CD4-positive, alpha-beta T cell (primary cell): ENCODE measurements at regions not wholly inside any gene's neighbourhood (a gene's known extent, or its start where the extent isn't known, plus 50 kb on each side); places are given as distances from the start of the nearest gene placed in this dataset.

ENCODE experiments used
- ATAC-seq: fragments of 200-7000 bp; cut with Tn5 transposase; one replicate; pipeline ENCODE4 v1.10.0; 2022; ENCODE audit warnings: mild to moderate bottlenecking; ENCODE audit not compliant: poor library complexity
- CTCF ChIA-PET: fragments of 350-600 bp; sonication (Branson Sonifier 250); formaldehyde crosslinking; loops from one replicate; lab custom pipeline; 2021; ENCODE audit warnings: antibody characterized with exemption, inconsistent platforms; lab: Charles Lee
- POLR2A ChIA-PET: fragments of 350-600 bp; sonication (Branson Sonifier 250); formaldehyde crosslinking; loops from one replicate; lab custom pipeline; 2021; ENCODE audit warnings: antibody characterized with exemption, inconsistent platforms; lab: Charles Lee
- DNase-seq, 14 experiments: peaks; one replicate each; pipeline ENCODE4 v3.0.0-alpha.2; 2013 to 2020; ENCODE audit warnings: mixed read lengths in 2 of 14
- H3K27ac ChIP-seq, 2 donors: one replicate each; pipeline versions ENCODE4 v1.5.1 to v1.7.0; 2013; ENCODE audit warnings: low read length in 2 of 2, low read depth in 1 of 2, mild to moderate bottlenecking in 1 of 2
- H3K27me3 ChIP-seq, 2 experiments: 1 replicate in 1 of 2; 2 replicates in 1 of 2; pipeline versions ENCODE4 v1.6.1 to v1.7.0; 2013; ENCODE audit warnings: low read length in 2 of 2, control low read depth in 1 of 2, mild to moderate bottlenecking in 1 of 2, moderate library complexity in 1 of 2; ENCODE audit not compliant: insufficient read depth in 2 of 2, control insufficient read depth in 1 of 2
- H3K36me3 ChIP-seq: one replicate; pipeline ENCODE4 v1.6.1; 2013; ENCODE audit warnings: low read length, control low read depth; ENCODE audit not compliant: insufficient read depth
- H3K4me1 ChIP-seq: one replicate; pipeline ENCODE4 v1.6.1; 2013; ENCODE audit warnings: low read length, control low read depth; ENCODE audit not compliant: insufficient read depth
- H3K4me3 ChIP-seq: one replicate; pipeline ENCODE4 v1.5.1; 2013; ENCODE audit warnings: mild to moderate bottlenecking, low read length, moderate library complexity
- H3K9me3 ChIP-seq, 2 experiments: 1 replicate in 1 of 2; 2 replicates in 1 of 2; pipeline versions ENCODE4 v1.6.1 to v1.7.0; 2013; ENCODE audit warnings: low read length in 2 of 2, mild to moderate bottlenecking in 2 of 2, control low read depth in 1 of 2, moderate library complexity in 1 of 2; ENCODE audit not compliant: control insufficient read depth in 1 of 2, insufficient read depth in 1 of 2
- H3K27ac Mint-ChIP-seq: one replicate; pipeline ENCODE4 v1.8.0; 2020; ENCODE audit warnings: mixed read lengths
- H3K27me3 Mint-ChIP-seq: one replicate; pipeline ENCODE4 v1.8.0; 2021; ENCODE audit warnings: mixed read lengths
- H3K36me3 Mint-ChIP-seq: one replicate; pipeline ENCODE4 v1.8.0; 2021; ENCODE audit warnings: low read depth, mixed read lengths
- H3K4me1 Mint-ChIP-seq: one replicate; pipeline ENCODE4 v1.8.0; 2021; ENCODE audit warnings: low read depth, mixed read lengths
- H3K4me3 Mint-ChIP-seq: one replicate; pipeline ENCODE4 v1.8.0; 2020; ENCODE audit warnings: mild to moderate bottlenecking, mixed read lengths
- H3K9me3 Mint-ChIP-seq: one replicate; pipeline ENCODE4 v1.8.0; 2020; ENCODE audit warnings: mixed read lengths
- intact Hi-C, 2 experiments: fragments of 100-400 bp; cut with DNase I in 1 of 2; cut with micrococcal nuclease in 1 of 2; formaldehyde crosslinking; loops; one replicate each; pipeline versions ENCODE4 v1.15.1 to v1.9.0; 2023 to 2025; cut with DNase I, micrococcal nuclease
- TF ChIP-seq, protein P1 (sequence below): fragments of 200-600 bp; IDR thresholded peaks from one replicate; pipeline ENCODE4 v1.8.0; 2022; ENCODE audit warnings: antibody characterized with exemption, mild to moderate bottlenecking

DNA sequence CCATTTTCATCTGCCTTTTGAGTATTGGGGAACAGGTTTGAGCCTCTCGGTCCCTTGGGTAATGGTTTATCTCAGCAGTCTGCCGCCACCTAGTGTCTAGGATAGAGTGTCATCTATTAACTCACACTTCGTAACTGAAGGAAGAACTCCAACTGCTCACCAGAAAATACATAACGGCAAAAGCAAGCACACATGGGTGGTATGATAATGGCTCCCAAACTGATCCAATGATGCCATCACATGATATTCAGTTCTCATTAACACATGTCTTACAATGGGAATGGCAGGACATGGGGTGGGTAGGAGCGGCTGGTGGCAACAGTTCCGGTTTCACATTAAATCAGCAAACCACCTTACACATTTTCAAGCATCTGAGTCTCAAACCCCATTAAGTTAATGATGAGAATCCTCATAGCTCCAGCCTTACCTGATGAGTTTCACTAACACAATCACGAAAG, 110.7 kb upstream of the PHACTR1 start:
- intact Hi-C loops, result loop anchor here (1.0 to 5.0 kb wide), 3 partner anchors 369 to 951 kb away; no protein-coding TSS in a partner anchor
- no peaks in the 10 kb centered on the region for H3K4me1 ChIP-seq
- H3K27ac Mint-ChIP-seq, result no peak overlapping the region
- DNase-seq, result peak in 7 of 14 experiments; percentile 3 to 63 (median 34)
- H3K27ac ChIP-seq, result no peak overlapping the region
- H3K27me3 ChIP-seq, result peaks cover 0 to 9% of the 10 kb centered on the region in 2 experiments
- TF ChIP-seq, protein P1, sequence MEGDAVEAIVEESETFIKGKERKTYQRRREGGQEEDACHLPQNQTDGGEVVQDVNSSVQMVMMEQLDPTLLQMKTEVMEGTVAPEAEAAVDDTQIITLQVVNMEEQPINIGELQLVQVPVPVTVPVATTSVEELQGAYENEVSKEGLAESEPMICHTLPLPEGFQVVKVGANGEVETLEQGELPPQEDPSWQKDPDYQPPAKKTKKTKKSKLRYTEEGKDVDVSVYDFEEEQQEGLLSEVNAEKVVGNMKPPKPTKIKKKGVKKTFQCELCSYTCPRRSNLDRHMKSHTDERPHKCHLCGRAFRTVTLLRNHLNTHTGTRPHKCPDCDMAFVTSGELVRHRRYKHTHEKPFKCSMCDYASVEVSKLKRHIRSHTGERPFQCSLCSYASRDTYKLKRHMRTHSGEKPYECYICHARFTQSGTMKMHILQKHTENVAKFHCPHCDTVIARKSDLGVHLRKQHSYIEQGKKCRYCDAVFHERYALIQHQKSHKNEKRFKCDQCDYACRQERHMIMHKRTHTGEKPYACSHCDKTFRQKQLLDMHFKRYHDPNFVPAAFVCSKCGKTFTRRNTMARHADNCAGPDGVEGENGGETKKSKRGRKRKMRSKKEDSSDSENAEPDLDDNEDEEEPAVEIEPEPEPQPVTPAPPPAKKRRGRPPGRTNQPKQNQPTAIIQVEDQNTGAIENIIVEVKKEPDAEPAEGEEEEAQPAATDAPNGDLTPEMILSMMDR, result peak; percentile 50
- CTCF ChIA-PET, result interaction anchor here (1.2 kb wide), 1 partner anchor 950 kb away, joined by 3 read pairs; no protein-coding TSS in a partner anchor
- no peak overlapping the region for H3K4me3 Mint-ChIP-seq
- H3K4me3 ChIP-seq, result no peak overlapping the region
- H3K4me1 Mint-ChIP-seq, result no peaks in the 10 kb centered on the region
- ATAC-seq, result no peak
- H3K36me3 ChIP-seq, result no peaks in the 10 kb centered on the region
- no peaks in the 10 kb centered on the region for H3K9me3 ChIP-seq
- peaks cover 27% of the 10 kb centered on the region for H3K27me3 Mint-ChIP-seq
- no peaks in the 10 kb centered on the region for H3K36me3 Mint-ChIP-seq
- H3K9me3 Mint-ChIP-seq, result no peaks in the 10 kb centered on the region
- POLR2A ChIA-PET, result no interaction called here

DNA sequence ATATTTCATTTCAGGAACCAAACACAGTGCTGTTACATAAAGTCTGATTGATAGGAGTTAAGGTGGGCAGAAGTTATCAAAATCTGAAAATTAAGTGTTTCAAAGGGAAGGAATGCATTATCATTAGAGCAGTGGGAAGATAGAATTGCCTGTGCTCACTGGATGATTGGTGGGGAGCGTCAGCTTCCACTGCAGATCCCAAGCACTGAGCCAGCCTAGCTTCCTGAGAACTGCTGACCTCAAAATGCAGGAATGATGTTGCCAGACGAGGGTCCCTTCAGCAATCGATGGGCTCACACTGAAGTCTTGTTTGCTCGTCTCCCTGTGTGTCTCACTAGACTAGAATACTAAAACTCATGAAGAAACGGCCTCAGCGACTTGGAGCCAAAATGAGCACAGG, 110.0 kb upstream of the PHACTR1 start:
- ChIA-PET CTCF (no interaction called here), POLR2A (no interaction called here)
- no peak overlapping the region for H3K4me3 ChIP-seq
- TF ChIP-seq, protein P1, result no peak
- H3K27ac Mint-ChIP-seq, result no peak overlapping the region
- DNase-seq, result no peak
- H3K4me3 Mint-ChIP-seq, result no peak overlapping the region
- H3K4me1 ChIP-seq, result no peaks in the 10 kb centered on the region
- H3K27ac ChIP-seq, result no peak overlapping the region
- peaks cover 32% of the 10 kb centered on the region for H3K27me3 Mint-ChIP-seq
- H3K36me3 ChIP-seq, result no peaks in the 10 kb centered on the region
- intact Hi-C loops, result loop anchor here in 1 of 2 experiments (5.0 kb wide), 1 partner anchor 369 kb away; no protein-coding TSS in a partner anchor
- no peak for ATAC-seq
- no peaks in the 10 kb centered on the region for H3K36me3 Mint-ChIP-seq
- H3K4me1 Mint-ChIP-seq, result no peaks in the 10 kb centered on the region
- H3K27me3 ChIP-seq, result peaks cover 0 to 10% of the 10 kb centered on the region in 2 experiments
- H3K9me3 Mint-ChIP-seq, result no peaks in the 10 kb centered on the region
- H3K9me3 ChIP-seq, result no peaks in the 10 kb centered on the region

DNA sequence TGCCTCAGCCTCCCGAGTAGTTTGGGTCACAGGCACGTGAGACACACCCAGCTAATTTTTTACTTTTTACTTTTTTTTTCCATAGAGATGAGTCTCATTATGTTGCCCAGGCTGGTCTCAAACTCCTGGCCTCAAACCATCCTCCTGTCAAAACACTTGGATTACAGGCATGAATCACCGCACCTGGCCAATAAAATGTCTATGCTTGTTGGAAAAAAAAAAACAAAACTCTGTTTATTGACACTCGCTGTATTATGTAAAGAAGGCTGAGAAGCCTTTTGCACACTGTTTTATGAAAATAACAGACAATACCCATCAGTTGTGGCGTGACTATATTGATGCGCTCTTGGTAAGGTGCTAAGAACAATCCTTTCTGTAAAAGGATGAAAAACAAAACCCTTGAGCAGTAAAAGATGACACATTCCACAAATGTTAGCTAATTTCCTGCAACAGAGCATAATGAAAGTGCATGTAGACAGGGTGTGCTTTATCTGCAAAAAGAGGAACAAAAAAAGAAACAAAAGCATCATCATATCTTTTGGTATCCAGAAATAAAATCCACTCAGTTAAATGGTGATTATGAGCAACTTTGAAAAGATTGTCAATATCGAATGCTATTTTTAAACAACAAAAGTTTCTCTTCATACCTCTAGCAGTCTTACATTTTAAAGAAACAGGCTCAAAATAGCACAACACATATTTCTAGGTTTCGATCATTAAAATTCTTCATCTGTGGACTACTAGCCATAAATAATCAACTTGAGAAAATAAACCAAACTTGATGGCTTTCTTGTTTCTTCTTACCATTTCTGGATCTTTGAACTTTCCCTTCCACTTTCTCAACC, 108.3 kb upstream of the PHACTR1 start:
- Histone ChIP-seq H3K4me3 (no peak overlapping the region), H3K36me3 (no peaks in the 10 kb centered on the region), H3K9me3 (no peaks in the 10 kb centered on the region), H3K4me1 (no peaks in the 10 kb centered on the region), H3K27ac (no peak overlapping the region), H3K27me3 (peaks cover 3 to 8% of the 10 kb centered on the region in 2 experiments)
- ChIA-PET POLR2A (no interaction called here), CTCF (no interaction called here)
- Mint-ChIP-seq H3K36me3 (no peaks in the 10 kb centered on the region), H3K4me1 (no peaks in the 10 kb centered on the region), H3K4me3 (no peak overlapping the region), H3K9me3 (no peaks in the 10 kb centered on the region), H3K27ac (no peak overlapping the region), H3K27me3 (peaks cover 33% of the 10 kb centered on the region)
- intact Hi-C loops, result loop anchor here in 1 of 2 experiments (5.0 kb wide), 1 partner anchor 371 kb away; no protein-coding TSS in a partner anchor
- TF ChIP-seq, protein P1, result no peak
- DNase-seq, result peak in 1 of 14 experiments; percentile 21
- ATAC-seq, result no peak
